ENCODE measurements at regions not wholly inside any gene's neighbourhood (a gene's known extent, or its start where the extent isn't known, plus 50 kb on each side); places are given as distances from the start of the nearest gene placed in this dataset.

GRCh38 chrX:109270580-109271484, 211.1 kb downstream of the GUCY2F start (continued):
- TF ChIP-seq, protein P1, sequence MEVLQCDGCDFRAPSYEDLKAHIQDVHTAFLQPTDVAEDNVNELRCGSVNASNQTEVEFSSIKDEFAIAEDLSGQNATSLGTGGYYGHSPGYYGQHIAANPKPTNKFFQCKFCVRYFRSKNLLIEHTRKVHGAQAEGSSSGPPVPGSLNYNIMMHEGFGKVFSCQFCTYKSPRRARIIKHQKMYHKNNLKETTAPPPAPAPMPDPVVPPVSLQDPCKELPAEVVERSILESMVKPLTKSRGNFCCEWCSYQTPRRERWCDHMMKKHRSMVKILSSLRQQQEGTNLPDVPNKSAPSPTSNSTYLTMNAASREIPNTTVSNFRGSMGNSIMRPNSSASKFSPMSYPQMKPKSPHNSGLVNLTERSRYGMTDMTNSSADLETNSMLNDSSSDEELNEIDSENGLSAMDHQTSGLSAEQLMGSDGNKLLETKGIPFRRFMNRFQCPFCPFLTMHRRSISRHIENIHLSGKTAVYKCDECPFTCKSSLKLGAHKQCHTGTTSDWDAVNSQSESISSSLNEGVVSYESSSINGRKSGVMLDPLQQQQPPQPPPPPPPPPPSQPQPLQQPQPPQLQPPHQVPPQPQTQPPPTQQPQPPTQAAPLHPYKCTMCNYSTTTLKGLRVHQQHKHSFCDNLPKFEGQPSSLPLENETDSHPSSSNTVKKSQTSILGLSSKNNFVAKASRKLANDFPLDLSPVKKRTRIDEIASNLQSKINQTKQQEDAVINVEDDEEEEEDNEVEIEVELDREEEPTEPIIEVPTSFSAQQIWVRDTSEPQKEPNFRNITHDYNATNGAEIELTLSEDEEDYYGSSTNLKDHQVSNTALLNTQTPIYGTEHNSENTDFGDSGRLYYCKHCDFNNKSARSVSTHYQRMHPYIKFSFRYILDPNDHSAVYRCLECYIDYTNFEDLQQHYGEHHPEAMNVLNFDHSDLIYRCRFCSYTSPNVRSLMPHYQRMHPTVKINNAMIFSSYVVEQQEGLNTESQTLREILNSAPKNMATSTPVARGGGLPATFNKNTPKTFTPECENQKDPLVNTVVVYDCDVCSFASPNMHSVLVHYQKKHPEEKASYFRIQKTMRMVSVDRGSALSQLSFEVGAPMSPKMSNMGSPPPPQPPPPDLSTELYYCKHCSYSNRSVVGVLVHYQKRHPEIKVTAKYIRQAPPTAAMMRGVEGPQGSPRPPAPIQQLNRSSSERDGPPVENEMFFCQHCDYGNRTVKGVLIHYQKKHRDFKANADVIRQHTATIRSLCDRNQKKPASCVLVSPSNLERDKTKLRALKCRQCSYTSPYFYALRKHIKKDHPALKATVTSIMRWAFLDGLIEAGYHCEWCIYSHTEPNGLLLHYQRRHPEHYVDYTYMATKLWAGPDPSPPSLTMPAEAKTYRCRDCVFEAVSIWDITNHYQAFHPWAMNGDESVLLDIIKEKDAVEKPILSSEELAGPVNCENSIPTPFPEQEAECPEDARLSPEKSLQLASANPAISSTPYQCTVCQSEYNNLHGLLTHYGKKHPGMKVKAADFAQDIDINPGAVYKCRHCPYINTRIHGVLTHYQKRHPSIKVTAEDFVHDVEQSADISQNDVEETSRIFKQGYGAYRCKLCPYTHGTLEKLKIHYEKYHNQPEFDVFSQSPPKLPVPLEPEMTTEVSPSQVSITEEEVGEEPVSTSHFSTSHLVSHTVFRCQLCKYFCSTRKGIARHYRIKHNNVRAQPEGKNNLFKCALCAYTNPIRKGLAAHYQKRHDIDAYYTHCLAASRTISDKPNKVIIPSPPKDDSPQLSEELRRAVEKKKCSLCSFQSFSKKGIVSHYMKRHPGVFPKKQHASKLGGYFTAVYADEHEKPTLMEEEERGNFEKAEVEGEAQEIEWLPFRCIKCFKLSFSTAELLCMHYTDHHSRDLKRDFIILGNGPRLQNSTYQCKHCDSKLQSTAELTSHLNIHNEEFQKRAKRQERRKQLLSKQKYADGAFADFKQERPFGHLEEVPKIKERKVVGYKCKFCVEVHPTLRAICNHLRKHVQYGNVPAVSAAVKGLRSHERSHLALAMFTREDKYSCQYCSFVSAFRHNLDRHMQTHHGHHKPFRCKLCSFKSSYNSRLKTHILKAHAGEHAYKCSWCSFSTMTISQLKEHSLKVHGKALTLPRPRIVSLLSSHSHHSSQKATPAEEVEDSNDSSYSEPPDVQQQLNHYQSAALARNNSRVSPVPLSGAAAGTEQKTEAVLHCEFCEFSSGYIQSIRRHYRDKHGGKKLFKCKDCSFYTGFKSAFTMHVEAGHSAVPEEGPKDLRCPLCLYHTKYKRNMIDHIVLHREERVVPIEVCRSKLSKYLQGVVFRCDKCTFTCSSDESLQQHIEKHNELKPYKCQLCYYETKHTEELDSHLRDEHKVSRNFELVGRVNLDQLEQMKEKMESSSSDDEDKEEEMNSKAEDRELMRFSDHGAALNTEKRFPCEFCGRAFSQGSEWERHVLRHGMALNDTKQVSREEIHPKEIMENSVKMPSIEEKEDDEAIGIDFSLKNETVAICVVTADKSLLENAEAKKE (CRISPR knock-in tag; IDR thresholded peaks at IDR 0.05): no peak
- no peak for TF ChIP-seq POLR2AphosphoS5 (IDR thresholded peaks at IDR 0.05; ENCODE audit: low read depth)
- TF ChIP-seq EZH2 (IDR thresholded peaks at IDR 0.05; ENCODE audit: low read depth, unreplicated experiment): no peak
- TF ChIP-seq, protein P2, sequence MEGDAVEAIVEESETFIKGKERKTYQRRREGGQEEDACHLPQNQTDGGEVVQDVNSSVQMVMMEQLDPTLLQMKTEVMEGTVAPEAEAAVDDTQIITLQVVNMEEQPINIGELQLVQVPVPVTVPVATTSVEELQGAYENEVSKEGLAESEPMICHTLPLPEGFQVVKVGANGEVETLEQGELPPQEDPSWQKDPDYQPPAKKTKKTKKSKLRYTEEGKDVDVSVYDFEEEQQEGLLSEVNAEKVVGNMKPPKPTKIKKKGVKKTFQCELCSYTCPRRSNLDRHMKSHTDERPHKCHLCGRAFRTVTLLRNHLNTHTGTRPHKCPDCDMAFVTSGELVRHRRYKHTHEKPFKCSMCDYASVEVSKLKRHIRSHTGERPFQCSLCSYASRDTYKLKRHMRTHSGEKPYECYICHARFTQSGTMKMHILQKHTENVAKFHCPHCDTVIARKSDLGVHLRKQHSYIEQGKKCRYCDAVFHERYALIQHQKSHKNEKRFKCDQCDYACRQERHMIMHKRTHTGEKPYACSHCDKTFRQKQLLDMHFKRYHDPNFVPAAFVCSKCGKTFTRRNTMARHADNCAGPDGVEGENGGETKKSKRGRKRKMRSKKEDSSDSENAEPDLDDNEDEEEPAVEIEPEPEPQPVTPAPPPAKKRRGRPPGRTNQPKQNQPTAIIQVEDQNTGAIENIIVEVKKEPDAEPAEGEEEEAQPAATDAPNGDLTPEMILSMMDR (conservative IDR thresholded peaks at IDR 0.05; ENCODE audit: low read depth in 2 of 2): no peak
- TF ChIP-seq NANOG (IDR thresholded peaks at IDR 0.05; ENCODE audit: borderline replicate concordance): no peak
- no peak for TF ChIP-seq CREB1 (CRISPR knock-in tag; IDR thresholded peaks at IDR 0.05; ENCODE audit: low read depth)

- DNase-seq (ENCODE audit: low spot score) (no peak), ATAC-seq (no peak)
- H3K4me3 ChIP-seq: no peak overlapping the region
- H3K4me1 ChIP-seq (ENCODE audit: insufficient read depth): no peaks in the 10 kb centered on the region
- Mint-ChIP-seq H3K27ac (no peak overlapping the region; the same call in 1 of the 2 replicates), H3K36me3 (ENCODE audit: low read depth) (no peaks in the 10 kb centered on the region), H3K4me3 (no peak overlapping the region), H3K9me3 (no peaks in the 10 kb centered on the region), H3K27me3 (ENCODE audit: insufficient read depth, low read depth, poor library complexity) (peaks cover 4% of the 10 kb centered on the region), H3K4me1 (no peaks in the 10 kb centered on the region)
- no peaks in the 10 kb centered on the region for H3K9me2 ChIP-seq (ENCODE audit: insufficient read depth)
- TF ChIP-seq, protein P2 (conservative IDR thresholded peaks at IDR 0.05; ENCODE audit: low read depth in 2 of 2): no peak
- TF ChIP-seq ZNF114 (CRISPR knock-in tag; IDR thresholded peaks at IDR 0.05): no peak
- TF ChIP-seq JUNB (IDR thresholded peaks at IDR 0.05; ENCODE audit: unreplicated experiment): no peak
- no peak for TF ChIP-seq STAT1 (IDR thresholded peaks at IDR 0.05; ENCODE audit: unreplicated experiment)
- no peak for TF ChIP-seq REST (IDR thresholded peaks at IDR 0.05; ENCODE audit: unreplicated experiment)
- no peaks in the 10 kb centered on the region for H3K36me3 ChIP-seq (ENCODE audit: insufficient read depth)
- H3K79me2 ChIP-seq (replicated peaks; ENCODE audit: insufficient read depth): no peaks in the 10 kb centered on the region
- H3K27ac ChIP-seq (ENCODE audit: low read depth): no peak overlapping the region
- no peak overlapping the region for H3K4me2 ChIP-seq
- H4K20me1 ChIP-seq (replicated peaks; ENCODE audit: insufficient read depth): no peaks in the 10 kb centered on the region
- H2AFZ ChIP-seq: no peak overlapping the region
- no peaks in the 10 kb centered on the region for H3K27me3 ChIP-seq (ENCODE audit: insufficient read depth)
- H3F3A ChIP-seq (replicated peaks; ENCODE audit: low read depth): no peaks in the 10 kb centered on the region
Observed at GRCh38 chrX:109268340-109268739, 213.5 kb downstream of the GUCY2F start.
